ENCODE measurements at regions not wholly inside any gene's neighbourhood (a gene's known extent, or its start where the extent isn't known, plus 50 kb on each side); places are given as distances from the start of the nearest gene placed in this dataset.

DNA sequence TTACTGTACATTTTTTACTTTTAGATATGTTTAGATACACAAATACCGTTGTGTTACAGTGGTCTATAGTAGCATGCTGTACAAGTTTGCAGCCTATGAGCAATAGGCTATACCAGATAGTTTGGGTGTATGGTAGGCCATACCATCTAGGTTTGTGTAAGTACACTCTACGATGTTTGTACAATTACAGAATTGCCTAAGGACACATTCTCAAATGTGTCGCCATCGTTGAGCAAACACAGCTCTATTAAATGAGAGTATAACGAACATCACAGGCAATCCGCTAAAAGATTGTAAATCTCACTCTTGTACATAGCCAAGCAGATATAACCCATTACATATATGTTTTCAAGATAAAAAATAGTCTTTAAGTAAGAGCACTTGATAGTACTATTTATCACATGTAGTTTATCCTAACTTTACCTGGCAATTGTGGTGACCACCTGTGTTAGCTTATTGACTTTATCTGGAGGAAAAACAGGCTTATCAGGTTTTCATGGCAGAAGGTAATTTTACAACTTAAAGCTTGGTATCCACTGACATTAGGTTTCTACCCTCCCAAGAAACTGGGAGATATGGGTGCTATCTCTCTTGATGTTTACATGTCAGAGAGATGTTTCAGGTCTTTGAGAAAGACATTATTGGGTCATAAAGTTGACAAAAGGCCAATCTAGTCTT lies 898.7 kb downstream of the NSUN3 start:
- no peaks in the 10 kb centered on the region for H3F3A ChIP-seq (replicated peaks; ENCODE audit: low read depth)
- no peak overlapping the region for H2AFZ ChIP-seq
- no peaks in the 10 kb centered on the region for H3K27me3 Mint-ChIP-seq (ENCODE audit: insufficient read depth, low read depth, poor library complexity)
- no peak overlapping the region for H3K4me3 ChIP-seq
- peaks cover 5% of the 10 kb centered on the region; the same call in 2 of the 3 replicates for H3K4me1 Mint-ChIP-seq
- H3K4me2 ChIP-seq, result no peak overlapping the region
- H3K36me3 Mint-ChIP-seq (ENCODE audit: low read depth), result no peaks in the 10 kb centered on the region; the same call in 2 of the 3 replicates
- TF ChIP-seq, protein P1, sequence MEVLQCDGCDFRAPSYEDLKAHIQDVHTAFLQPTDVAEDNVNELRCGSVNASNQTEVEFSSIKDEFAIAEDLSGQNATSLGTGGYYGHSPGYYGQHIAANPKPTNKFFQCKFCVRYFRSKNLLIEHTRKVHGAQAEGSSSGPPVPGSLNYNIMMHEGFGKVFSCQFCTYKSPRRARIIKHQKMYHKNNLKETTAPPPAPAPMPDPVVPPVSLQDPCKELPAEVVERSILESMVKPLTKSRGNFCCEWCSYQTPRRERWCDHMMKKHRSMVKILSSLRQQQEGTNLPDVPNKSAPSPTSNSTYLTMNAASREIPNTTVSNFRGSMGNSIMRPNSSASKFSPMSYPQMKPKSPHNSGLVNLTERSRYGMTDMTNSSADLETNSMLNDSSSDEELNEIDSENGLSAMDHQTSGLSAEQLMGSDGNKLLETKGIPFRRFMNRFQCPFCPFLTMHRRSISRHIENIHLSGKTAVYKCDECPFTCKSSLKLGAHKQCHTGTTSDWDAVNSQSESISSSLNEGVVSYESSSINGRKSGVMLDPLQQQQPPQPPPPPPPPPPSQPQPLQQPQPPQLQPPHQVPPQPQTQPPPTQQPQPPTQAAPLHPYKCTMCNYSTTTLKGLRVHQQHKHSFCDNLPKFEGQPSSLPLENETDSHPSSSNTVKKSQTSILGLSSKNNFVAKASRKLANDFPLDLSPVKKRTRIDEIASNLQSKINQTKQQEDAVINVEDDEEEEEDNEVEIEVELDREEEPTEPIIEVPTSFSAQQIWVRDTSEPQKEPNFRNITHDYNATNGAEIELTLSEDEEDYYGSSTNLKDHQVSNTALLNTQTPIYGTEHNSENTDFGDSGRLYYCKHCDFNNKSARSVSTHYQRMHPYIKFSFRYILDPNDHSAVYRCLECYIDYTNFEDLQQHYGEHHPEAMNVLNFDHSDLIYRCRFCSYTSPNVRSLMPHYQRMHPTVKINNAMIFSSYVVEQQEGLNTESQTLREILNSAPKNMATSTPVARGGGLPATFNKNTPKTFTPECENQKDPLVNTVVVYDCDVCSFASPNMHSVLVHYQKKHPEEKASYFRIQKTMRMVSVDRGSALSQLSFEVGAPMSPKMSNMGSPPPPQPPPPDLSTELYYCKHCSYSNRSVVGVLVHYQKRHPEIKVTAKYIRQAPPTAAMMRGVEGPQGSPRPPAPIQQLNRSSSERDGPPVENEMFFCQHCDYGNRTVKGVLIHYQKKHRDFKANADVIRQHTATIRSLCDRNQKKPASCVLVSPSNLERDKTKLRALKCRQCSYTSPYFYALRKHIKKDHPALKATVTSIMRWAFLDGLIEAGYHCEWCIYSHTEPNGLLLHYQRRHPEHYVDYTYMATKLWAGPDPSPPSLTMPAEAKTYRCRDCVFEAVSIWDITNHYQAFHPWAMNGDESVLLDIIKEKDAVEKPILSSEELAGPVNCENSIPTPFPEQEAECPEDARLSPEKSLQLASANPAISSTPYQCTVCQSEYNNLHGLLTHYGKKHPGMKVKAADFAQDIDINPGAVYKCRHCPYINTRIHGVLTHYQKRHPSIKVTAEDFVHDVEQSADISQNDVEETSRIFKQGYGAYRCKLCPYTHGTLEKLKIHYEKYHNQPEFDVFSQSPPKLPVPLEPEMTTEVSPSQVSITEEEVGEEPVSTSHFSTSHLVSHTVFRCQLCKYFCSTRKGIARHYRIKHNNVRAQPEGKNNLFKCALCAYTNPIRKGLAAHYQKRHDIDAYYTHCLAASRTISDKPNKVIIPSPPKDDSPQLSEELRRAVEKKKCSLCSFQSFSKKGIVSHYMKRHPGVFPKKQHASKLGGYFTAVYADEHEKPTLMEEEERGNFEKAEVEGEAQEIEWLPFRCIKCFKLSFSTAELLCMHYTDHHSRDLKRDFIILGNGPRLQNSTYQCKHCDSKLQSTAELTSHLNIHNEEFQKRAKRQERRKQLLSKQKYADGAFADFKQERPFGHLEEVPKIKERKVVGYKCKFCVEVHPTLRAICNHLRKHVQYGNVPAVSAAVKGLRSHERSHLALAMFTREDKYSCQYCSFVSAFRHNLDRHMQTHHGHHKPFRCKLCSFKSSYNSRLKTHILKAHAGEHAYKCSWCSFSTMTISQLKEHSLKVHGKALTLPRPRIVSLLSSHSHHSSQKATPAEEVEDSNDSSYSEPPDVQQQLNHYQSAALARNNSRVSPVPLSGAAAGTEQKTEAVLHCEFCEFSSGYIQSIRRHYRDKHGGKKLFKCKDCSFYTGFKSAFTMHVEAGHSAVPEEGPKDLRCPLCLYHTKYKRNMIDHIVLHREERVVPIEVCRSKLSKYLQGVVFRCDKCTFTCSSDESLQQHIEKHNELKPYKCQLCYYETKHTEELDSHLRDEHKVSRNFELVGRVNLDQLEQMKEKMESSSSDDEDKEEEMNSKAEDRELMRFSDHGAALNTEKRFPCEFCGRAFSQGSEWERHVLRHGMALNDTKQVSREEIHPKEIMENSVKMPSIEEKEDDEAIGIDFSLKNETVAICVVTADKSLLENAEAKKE (CRISPR knock-in tag; IDR thresholded peaks at IDR 0.05), result no peak
- no peak for TF ChIP-seq CREB1 (CRISPR knock-in tag; IDR thresholded peaks at IDR 0.05; ENCODE audit: low read depth)
- no peak for TF ChIP-seq EZH2phosphoT487 (IDR thresholded peaks at IDR 0.05; ENCODE audit: unreplicated experiment)
- no peak for TF ChIP-seq JUNB (IDR thresholded peaks at IDR 0.05; ENCODE audit: unreplicated experiment)
- TF ChIP-seq ZNF331 (CRISPR knock-in tag; IDR thresholded peaks at IDR 0.05; ENCODE audit: low read depth), result no peak
- TF ChIP-seq POLR2AphosphoS5 (IDR thresholded peaks at IDR 0.05; ENCODE audit: low read depth), result no peak
- no peak for TF ChIP-seq ZNF114 (CRISPR knock-in tag; IDR thresholded peaks at IDR 0.05)
- TF ChIP-seq, protein P2, sequence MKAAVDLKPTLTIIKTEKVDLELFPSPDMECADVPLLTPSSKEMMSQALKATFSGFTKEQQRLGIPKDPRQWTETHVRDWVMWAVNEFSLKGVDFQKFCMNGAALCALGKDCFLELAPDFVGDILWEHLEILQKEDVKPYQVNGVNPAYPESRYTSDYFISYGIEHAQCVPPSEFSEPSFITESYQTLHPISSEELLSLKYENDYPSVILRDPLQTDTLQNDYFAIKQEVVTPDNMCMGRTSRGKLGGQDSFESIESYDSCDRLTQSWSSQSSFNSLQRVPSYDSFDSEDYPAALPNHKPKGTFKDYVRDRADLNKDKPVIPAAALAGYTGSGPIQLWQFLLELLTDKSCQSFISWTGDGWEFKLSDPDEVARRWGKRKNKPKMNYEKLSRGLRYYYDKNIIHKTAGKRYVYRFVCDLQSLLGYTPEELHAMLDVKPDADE (IDR thresholded peaks at IDR 0.05), result no peak
- ATAC-seq (no peak), DNase-seq (ENCODE audit: low spot score) (no peak)
- H3K9me2 ChIP-seq (ENCODE audit: insufficient read depth), result no peaks in the 10 kb centered on the region
- H3K27me3 ChIP-seq (ENCODE audit: insufficient read depth), result no peaks in the 10 kb centered on the region
- H4K20me1 ChIP-seq (replicated peaks; ENCODE audit: insufficient read depth), result no peaks in the 10 kb centered on the region
- no peak overlapping the region for H3K4me3 Mint-ChIP-seq
- H3K36me3 ChIP-seq (ENCODE audit: insufficient read depth), result no peaks in the 10 kb centered on the region
- H3K9me3 Mint-ChIP-seq, result no peaks in the 10 kb centered on the region
- H3K27ac Mint-ChIP-seq, result no peak overlapping the region
- no peak overlapping the region for H3K27ac ChIP-seq (ENCODE audit: low read depth)
- peaks cover 3% of the 10 kb centered on the region for H3K4me1 ChIP-seq (ENCODE audit: insufficient read depth)
- H3K79me2 ChIP-seq (replicated peaks; ENCODE audit: insufficient read depth), result no peaks in the 10 kb centered on the region

Data from GM23338 (cell line).